Glutamatergic neuron (in vitro differentiated cells): ENCODE measurements at regions not wholly inside any gene's neighbourhood (a gene's known extent, or its start where the extent isn't known, plus 50 kb on each side); places are given as distances from the start of the nearest gene placed in this dataset.

Experiments used
- DNase-seq: peaks from one replicate; pipeline ENCODE4 v3.0.0; 2022
- H3K27ac Mint-ChIP-seq: one replicate; pipeline ENCODE4 v1.8.0; 2020; ENCODE audit warnings: mild to moderate bottlenecking, mixed read lengths, inconsistent platforms; ENCODE audit not compliant: unreplicated experiment
- H3K27me3 Mint-ChIP-seq: one replicate; pipeline ENCODE4 v1.8.0; 2020; ENCODE audit warnings: mild to moderate bottlenecking, moderate library complexity, mixed read lengths, inconsistent platforms; ENCODE audit not compliant: unreplicated experiment
- H3K36me3 Mint-ChIP-seq: one replicate; pipeline ENCODE4 v1.8.0; 2020; ENCODE audit warnings: mild to moderate bottlenecking, mixed read lengths, inconsistent platforms; ENCODE audit not compliant: unreplicated experiment
- H3K4me1 Mint-ChIP-seq: one replicate; pipeline ENCODE4 v1.8.0; 2020; ENCODE audit warnings: mild to moderate bottlenecking, low read depth, mixed read lengths, inconsistent platforms; ENCODE audit not compliant: unreplicated experiment
- H3K4me3 Mint-ChIP-seq: one replicate; pipeline ENCODE4 v1.8.0; 2020; ENCODE audit warnings: mild to moderate bottlenecking, mixed read lengths, inconsistent platforms; ENCODE audit not compliant: unreplicated experiment
- H3K9me3 Mint-ChIP-seq: one replicate; pipeline ENCODE4 v1.8.0; 2020; ENCODE audit warnings: mild to moderate bottlenecking, moderate library complexity, mixed read lengths, inconsistent platforms; ENCODE audit not compliant: unreplicated experiment
- TF ChIP-seq, protein P1 (sequence below): fragments of 200-600 bp; sonication (generic); IDR thresholded peaks from one replicate; pipeline ENCODE4 v1.5.0; 2021; ENCODE audit not compliant: partially characterized antibody, unreplicated experiment

DNA sequence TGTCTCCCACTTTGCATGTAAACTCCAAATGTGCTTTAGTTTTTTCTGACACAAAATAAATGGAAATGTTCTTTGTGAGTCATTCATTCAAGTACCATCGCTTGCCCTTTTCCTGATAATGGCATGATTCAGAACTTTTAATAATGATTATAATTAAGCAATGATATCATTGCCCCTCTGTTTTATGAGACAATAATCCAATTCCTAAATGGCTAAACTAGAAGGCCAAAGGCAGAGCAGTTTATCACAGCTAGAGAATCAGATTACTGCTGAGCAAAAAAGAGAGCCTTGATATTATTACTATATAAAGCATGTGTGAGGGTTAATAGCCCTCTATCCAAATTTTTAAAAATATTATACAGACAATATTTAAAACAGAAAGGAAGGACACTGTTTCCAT is 484.2 kb upstream of the PTPRD start:
- Mint-ChIP-seq H3K36me3 (no peaks in the 10 kb centered on the region), H3K4me1 (no peaks in the 10 kb centered on the region), H3K27ac (no peak overlapping the region), H3K9me3 (no peaks in the 10 kb centered on the region), H3K27me3 (no peaks in the 10 kb centered on the region), H3K4me3 (no peak overlapping the region)
- TF ChIP-seq, protein P1, sequence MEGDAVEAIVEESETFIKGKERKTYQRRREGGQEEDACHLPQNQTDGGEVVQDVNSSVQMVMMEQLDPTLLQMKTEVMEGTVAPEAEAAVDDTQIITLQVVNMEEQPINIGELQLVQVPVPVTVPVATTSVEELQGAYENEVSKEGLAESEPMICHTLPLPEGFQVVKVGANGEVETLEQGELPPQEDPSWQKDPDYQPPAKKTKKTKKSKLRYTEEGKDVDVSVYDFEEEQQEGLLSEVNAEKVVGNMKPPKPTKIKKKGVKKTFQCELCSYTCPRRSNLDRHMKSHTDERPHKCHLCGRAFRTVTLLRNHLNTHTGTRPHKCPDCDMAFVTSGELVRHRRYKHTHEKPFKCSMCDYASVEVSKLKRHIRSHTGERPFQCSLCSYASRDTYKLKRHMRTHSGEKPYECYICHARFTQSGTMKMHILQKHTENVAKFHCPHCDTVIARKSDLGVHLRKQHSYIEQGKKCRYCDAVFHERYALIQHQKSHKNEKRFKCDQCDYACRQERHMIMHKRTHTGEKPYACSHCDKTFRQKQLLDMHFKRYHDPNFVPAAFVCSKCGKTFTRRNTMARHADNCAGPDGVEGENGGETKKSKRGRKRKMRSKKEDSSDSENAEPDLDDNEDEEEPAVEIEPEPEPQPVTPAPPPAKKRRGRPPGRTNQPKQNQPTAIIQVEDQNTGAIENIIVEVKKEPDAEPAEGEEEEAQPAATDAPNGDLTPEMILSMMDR = no peak
- no peak for DNase-seq

DNA sequence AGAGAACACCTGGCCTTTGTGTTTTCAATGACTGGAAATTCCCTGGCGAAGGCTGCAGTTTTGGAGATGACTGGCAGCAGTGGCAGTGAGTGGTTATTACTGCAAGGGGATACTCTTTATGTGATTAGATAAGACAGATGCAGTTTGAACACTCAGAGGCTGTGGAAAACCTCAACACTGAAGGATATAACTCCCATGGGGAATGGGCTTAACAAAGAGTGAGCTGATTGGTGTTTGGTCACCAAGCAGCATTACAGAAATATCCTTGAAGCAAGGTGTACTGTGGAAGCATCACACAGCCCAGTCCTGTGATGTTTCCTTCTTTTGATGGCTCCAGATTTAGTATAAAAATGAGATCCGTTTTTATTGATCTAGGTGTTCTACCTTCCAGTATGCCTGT is 490.7 kb upstream of the PTPRD start:
- Mint-ChIP-seq H3K27ac (no peak overlapping the region), H3K36me3 (no peaks in the 10 kb centered on the region), H3K9me3 (no peaks in the 10 kb centered on the region), H3K4me3 (no peak overlapping the region), H3K27me3 (no peaks in the 10 kb centered on the region), H3K4me1 (peaks cover 4% of the 10 kb centered on the region)
- TF ChIP-seq, protein P1 = no peak
- no peak for DNase-seq

DNA sequence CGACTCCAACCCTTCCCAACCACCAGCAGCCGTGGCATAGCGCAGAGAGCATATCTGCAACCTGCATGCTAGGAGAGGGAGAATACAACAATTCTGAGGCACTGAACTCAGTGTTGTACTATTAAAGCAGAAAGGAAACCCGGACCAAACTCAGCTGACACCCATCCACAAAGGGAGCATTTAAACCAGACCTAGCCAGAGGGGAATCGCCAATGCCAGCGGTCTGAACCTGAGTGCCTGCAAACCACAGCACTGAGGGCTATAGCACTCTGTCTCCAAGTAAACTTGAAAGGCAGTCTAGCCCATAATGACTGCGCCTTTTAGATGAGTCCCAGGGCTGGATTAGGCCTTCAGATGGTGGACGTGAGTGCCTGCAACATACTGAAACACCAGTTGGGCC is 494.4 kb upstream of the PTPRD start:
- H3K4me3 Mint-ChIP-seq = no peak overlapping the region
- TF ChIP-seq, protein P1 = no peak
- peaks cover 4% of the 10 kb centered on the region for H3K4me1 Mint-ChIP-seq
- H3K27me3 Mint-ChIP-seq = peaks cover 1% of the 10 kb centered on the region
- no peaks in the 10 kb centered on the region for H3K36me3 Mint-ChIP-seq
- H3K9me3 Mint-ChIP-seq = peaks cover 2% of the 10 kb centered on the region
- no peak overlapping the region for H3K27ac Mint-ChIP-seq
- DNase-seq = no peak

DNA sequence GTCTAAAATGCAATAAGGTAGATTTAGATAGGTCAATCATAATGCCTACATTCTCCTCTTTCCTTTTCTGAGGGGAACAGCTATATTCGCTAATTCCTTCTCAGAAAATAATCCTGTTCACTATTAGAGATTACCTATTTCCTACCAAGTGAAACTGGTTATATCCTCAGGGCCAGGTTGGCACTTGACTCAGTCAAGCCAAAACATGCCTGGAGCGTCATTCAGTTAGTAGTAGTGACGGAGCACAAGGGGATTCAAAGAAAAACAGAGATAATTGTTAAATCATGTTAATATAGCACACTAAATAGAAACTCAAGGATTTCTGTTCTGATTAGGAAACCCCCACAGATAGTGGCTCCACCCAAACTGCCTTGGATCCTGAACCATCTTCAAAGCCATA is 515.4 kb upstream of the PTPRD start:
- Mint-ChIP-seq H3K4me3 (no peak overlapping the region), H3K9me3 (no peaks in the 10 kb centered on the region), H3K27ac (no peak overlapping the region), H3K36me3 (peaks cover 1% of the 10 kb centered on the region), H3K4me1 (no peaks in the 10 kb centered on the region), H3K27me3 (no peaks in the 10 kb centered on the region)
- DNase-seq = no peak
- TF ChIP-seq, protein P1 = no peak

DNA sequence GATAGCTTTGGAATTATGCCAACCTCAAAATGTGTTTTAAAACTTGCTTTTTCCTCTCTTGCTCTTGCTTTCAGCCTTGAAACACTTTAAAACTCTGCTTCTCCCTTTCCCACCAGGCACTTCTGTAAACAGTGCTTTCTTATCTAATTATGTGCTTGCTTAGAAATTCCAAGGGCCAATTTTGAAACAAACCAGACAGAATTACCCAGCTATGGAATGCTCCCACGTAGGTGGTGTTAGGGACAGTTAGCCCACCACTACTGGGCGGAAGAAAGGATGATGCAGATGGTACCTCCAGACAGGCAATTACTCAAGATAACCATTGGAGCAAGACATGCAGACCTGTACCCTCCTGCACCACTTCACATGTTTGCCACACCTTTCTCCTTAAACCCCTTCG is 523.0 kb upstream of the PTPRD start:
- TF ChIP-seq, protein P1 = no peak
- no peaks in the 10 kb centered on the region for H3K36me3 Mint-ChIP-seq
- H3K27ac Mint-ChIP-seq = no peak overlapping the region
- H3K27me3 Mint-ChIP-seq = no peaks in the 10 kb centered on the region
- H3K9me3 Mint-ChIP-seq = no peaks in the 10 kb centered on the region
- H3K4me1 Mint-ChIP-seq = no peaks in the 10 kb centered on the region
- no peak for DNase-seq
- H3K4me3 Mint-ChIP-seq = no peak overlapping the region
